ENCODE measurements at regions not wholly inside any gene's neighbourhood (a gene's known extent, or its start where the extent isn't known, plus 50 kb on each side); places are given as distances from the start of the nearest gene placed in this dataset.

- TF ChIP-seq MAX (IDR thresholded peaks at IDR 0.05) (no peak), CTCF (IDR thresholded peaks at IDR 0.05; ENCODE audit: control extremely low read depth in 1 of 3, insufficient read depth in 1 of 3, low read depth in 1 of 3, low read length in 3 of 3) (no peak), EZH2 (IDR thresholded peaks at IDR 0.05; ENCODE audit: low read depth, low read length, severe bottlenecking) (no peak), CBX8 (IDR thresholded peaks at IDR 0.05; ENCODE audit: borderline replicate concordance, low read depth, low read length) (no peak), MAFK (IDR thresholded peaks at IDR 0.05; ENCODE audit: low read depth, low read length) (no peak), TCF12 (IDR thresholded peaks at IDR 0.05; ENCODE audit: low read depth, low read length) (no peak), POLR2A (IDR thresholded peaks at IDR 0.05; ENCODE audit: control extremely low read depth in 1 of 2, low read depth in 2 of 2, low read length in 2 of 2) (no peak), JUN (IDR thresholded peaks at IDR 0.05; ENCODE audit: low read depth, low read length) (no peak)
Observed at GRCh38 chr5:130237721-130238120, 333.5 kb downstream of the CHSY3 start.

Measured in H1 (cell line).